ENCODE measurements at regions not wholly inside any gene's neighbourhood (a gene's known extent, or its start where the extent isn't known, plus 50 kb on each side); places are given as distances from the start of the nearest gene placed in this dataset.
A peak's percentile ranks its signal among the peaks of the same experiment; 100 is the strongest.

DNA sequence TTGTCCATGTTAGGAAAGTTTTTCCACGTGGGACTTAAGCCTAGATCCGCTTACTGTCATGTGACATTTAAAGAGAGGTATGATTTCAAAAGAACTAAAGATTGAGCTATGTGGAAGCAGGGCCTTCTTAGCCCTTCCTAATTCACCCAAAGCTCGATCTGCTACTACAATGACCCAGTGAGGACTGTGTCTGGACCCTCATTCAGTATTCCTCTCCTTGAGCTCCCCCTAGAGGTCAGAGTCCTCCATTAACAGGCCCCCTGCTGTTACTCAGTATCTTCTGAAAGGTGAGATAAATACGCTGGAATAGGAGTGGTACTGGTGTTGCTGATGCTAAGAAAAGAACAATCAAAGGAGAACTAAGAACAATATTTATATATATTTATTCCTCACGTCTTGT lies 414.0 kb downstream of the GJA1 start:
- peak; percentile 70 for DNase-seq (ENCODE audit: low spot score)
- POLR2A ChIA-PET (ENCODE audit: low non-redundant PET) = no interaction called here
- CTCF ChIA-PET = interaction anchor here (0.6 kb wide), 3 partner anchors 21 to 379 kb away, joined by 3 read pairs; no protein-coding TSS in a partner anchor
- H3K27ac ChIP-seq = no peak overlapping the region
- TF ChIP-seq, protein P1, sequence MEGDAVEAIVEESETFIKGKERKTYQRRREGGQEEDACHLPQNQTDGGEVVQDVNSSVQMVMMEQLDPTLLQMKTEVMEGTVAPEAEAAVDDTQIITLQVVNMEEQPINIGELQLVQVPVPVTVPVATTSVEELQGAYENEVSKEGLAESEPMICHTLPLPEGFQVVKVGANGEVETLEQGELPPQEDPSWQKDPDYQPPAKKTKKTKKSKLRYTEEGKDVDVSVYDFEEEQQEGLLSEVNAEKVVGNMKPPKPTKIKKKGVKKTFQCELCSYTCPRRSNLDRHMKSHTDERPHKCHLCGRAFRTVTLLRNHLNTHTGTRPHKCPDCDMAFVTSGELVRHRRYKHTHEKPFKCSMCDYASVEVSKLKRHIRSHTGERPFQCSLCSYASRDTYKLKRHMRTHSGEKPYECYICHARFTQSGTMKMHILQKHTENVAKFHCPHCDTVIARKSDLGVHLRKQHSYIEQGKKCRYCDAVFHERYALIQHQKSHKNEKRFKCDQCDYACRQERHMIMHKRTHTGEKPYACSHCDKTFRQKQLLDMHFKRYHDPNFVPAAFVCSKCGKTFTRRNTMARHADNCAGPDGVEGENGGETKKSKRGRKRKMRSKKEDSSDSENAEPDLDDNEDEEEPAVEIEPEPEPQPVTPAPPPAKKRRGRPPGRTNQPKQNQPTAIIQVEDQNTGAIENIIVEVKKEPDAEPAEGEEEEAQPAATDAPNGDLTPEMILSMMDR (conservative IDR thresholded peaks at IDR 0.05; ENCODE audit: low read depth) = peak; percentile 58

DNA sequence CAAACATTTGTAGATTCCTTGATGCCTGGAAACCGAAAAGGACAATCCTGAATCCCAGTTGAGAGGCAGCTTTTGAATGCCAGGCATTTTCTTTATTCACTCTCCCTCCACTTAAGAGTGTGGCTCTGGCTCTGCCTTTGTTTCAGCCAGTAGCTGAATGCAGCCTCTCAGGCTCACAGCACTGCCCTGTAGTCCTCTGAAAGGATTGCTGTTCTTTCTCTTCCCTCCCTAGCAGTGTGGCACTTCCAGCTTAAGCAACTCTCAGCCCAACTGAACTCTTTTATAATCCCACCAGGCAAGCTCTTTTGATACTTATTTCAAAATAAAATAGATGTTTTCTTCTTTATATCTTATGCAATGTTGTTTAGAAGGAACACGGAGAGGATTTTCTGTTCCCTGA lies 415.6 kb downstream of the GJA1 start:
- H3K27ac ChIP-seq = no peak overlapping the region
- no peak for DNase-seq (ENCODE audit: low spot score)
- ChIA-PET POLR2A (ENCODE audit: low non-redundant PET) (no interaction called here), CTCF (interaction anchor here (0.6 kb wide), 1 partner anchor 119 kb away, joined by 5 read pairs; no protein-coding TSS in a partner anchor)
- TF ChIP-seq, protein P1 (conservative IDR thresholded peaks at IDR 0.05; ENCODE audit: low read depth) = no peak

DNA sequence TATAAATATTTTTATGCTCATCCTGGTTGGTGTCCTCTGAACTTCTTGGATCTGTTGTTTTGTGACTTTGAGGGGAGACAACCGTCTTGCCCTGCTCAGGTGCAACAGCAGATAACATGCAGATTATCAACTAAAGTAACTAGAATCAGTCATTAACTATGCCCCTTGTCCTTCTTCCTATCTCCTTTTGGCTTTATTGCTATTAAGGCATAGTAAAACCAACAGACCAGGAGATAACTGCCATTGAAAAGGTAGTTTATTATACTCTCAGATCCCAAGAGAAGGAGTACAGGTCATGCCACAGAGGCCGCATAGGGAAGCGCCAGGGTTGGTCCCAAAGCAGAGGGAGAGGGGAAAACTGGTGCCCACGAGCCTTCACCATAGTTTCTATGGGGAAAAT lies 418.2 kb downstream of the GJA1 start:
- DNase-seq (ENCODE audit: low spot score) = no peak
- ChIA-PET CTCF (no interaction called here), POLR2A (ENCODE audit: low non-redundant PET) (no interaction called here)
- TF ChIP-seq, protein P1 (conservative IDR thresholded peaks at IDR 0.05; ENCODE audit: low read depth) = no peak
- no peak overlapping the region for H3K27ac ChIP-seq

DNA sequence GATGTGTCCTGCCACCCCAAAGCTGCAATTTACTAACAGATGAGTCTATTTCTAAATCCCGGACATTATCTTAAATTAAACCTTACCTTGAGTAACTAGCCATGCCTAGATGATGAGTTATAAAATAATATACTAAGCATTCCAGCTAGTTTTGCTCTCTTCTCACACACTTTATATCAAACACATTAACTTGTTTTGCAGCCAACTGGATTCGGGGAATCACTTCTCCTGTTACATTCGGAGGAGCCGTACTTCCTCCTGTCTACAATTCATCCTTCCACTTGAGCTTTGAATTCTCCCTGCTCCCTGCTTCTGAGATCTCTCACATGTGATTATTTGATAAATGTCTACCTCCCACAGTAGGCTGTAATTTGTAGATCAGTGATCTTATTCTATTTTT lies 420.1 kb downstream of the GJA1 start:
- TF ChIP-seq, protein P1 (conservative IDR thresholded peaks at IDR 0.05; ENCODE audit: low read depth) = no peak
- POLR2A ChIA-PET (ENCODE audit: low non-redundant PET) = no interaction called here
- CTCF ChIA-PET = no interaction called here
- no peak overlapping the region for H3K27ac ChIP-seq
- no peak for DNase-seq (ENCODE audit: low spot score)

DNA sequence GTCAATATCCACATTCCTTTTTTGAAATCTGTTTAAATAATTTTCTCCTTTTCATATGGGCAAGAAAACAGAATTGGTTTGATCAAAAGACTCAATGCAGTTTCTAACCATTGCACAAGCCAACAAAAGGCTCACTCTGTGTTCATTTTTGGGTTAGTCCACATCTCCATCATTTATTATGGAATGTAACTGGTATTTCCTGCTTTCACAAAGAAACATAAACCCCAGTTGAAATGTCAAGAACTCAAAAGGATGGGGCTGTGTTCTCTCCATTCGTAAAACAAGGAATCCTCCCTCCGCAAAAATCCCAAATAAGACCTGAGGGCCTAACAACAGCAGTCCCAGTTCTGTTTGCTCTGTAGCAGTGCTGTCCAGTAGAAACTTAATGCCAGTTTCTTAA lies 420.9 kb downstream of the GJA1 start:
- CTCF ChIA-PET = no interaction called here
- TF ChIP-seq, protein P1 (conservative IDR thresholded peaks at IDR 0.05; ENCODE audit: low read depth) = no peak
- DNase-seq (ENCODE audit: low spot score) = no peak
- POLR2A ChIA-PET (ENCODE audit: low non-redundant PET) = no interaction called here
- no peak overlapping the region for H3K27ac ChIP-seq

DNA sequence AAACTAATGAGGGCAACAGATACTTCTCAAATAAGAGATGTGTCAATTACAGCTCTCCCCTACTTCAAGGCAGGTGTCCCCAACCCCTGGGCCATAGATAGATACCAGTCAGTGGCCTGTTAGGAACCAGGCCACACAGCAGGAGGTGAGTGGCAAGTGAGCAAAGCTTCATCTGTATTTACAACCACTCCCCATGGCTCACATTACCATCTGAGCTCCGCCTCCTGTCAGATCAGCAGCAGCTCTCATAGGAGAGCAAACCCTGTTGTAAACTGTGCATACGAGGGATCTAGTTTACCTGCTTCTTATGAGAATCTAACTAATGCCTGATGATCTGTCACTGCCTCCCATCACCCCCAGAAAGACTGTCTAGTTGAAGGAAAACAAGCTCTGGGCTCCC lies 422.1 kb downstream of the GJA1 start:
- DNase-seq (ENCODE audit: low spot score) = no peak
- ChIA-PET POLR2A (ENCODE audit: low non-redundant PET) (no interaction called here), CTCF (no interaction called here)
- TF ChIP-seq, protein P1 (conservative IDR thresholded peaks at IDR 0.05; ENCODE audit: low read depth) = no peak
- H3K27ac ChIP-seq = no peak overlapping the region

DNA sequence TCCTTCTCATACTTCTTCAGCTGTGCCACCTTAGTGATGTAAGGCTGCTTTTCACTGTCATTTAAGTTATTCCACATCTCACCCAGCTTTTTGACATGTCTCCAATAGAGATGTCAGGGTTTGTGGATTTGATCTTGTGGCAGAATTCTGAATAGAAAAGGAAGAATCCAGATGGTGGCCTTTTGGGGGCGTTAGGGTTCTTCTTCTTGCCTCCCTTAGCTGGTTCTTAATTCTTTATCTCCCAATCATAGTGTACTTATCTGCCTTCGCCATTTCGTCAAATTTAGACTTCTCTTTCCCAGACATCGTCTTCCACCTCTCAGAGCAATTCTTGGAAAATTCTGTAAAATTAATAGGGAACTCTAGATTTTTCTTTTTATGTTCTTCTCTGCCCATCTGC lies 422.9 kb downstream of the GJA1 start:
- TF ChIP-seq, protein P1 (conservative IDR thresholded peaks at IDR 0.05; ENCODE audit: low read depth) = no peak
- no peak overlapping the region for H3K27ac ChIP-seq
- ChIA-PET POLR2A (ENCODE audit: low non-redundant PET) (no interaction called here), CTCF (interaction anchor here (0.7 kb wide), 1 partner anchor 18 kb away, joined by 3 read pairs; no protein-coding TSS in a partner anchor)
- DNase-seq (ENCODE audit: low spot score) = no peak

All from RWPE1 (cell line).